Astrocyte of the hippocampus (primary cell): ENCODE measurements at regions not wholly inside any gene's neighbourhood (a gene's known extent, or its start where the extent isn't known, plus 50 kb on each side); places are given as distances from the start of the nearest gene placed in this dataset.

ENCODE experiments used
- DNase-seq: peaks from one replicate; pipeline ENCODE4 v3.0.0; 2011; ENCODE audit warnings: low read depth, low spot score

DNA sequence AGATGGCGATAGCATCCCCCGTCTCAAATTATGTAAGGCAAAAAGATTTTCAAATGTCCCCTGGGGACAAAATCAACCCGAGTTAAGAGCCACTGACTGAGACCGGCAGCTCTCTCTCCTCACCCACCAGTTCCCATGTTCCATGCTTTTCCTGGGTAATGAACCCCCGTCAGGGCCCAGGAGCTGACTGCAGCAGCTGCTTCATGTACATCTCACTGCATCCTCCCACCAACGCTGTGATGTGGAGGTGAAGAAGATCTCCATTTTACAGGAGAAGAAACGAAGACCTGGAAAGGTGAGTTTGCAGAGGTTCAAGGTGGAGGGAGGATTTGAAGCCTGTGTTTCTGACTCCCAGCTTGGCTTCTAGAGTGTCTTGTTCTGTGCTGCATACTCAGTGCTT, 481.1 kb downstream of the MIAT start:
- DNase-seq = no peak

DNA sequence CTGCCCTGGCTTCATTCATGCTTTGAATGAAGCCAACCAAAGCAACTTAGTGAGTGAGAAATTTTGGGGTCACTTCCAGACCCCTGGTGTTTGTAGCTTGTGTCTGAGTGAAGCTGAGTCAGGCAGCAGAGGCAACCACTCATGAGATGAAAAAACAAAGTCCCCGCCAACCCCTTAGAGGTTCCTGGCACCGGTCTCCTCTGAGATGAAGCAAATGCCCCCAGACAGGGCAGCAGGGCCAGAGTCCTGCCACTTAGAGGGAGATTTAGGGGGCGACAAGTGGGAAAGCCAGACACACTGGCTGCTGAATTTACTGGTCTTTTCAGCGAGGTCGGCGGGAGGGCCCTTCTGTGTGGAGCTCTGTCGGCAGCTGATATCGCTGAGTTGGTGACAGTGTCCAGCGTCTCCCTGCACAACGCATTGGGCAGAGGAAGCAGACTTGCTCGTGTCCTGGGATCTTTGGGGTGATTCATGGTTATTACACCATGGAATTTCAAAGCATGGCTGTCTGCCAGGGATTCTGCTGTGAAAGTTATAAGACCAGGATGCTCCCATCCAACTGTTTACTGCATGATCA, 482.6 kb downstream of the MIAT start:
- DNase-seq = peak; percentile 82

DNA sequence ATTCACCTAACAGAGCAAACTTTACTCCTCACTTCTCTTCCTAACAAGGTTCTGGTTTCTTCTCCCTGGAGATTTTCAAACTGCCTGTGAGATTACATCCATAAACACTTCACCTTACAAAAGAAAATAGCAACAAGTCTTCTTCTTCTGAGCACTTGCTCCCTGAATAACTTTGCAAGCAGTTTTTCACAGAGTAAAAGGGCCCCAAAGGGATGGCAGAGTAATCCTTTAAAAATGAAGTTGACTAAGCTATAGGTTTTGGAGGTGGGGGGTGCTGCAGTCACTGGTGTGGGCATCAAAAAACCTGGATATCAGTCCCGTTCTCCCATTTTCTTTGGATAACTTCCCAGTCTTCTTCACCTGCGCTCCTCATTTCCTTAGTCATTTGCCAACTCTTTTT, 484.9 kb downstream of the MIAT start:
- DNase-seq = no peak

DNA sequence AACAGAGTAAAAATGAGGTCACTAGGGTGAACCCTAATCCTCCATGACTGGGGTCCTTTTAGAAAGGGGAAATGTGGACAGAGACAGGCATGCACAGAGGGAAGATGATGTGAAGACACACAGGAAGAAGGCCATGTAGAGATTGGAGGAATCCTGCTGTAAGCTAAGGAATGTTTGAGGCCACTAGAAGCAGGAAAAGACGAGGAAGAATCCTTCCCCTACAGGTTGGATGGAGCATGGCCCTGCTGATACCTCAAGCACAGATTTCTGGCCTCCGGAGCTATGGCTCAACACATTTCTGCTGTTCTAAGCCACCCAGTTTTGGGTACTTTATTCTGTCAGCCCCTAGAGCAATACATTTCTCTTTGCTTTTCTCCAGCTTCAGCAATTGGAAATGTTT, 486.9 kb downstream of the MIAT start:
- no peak for DNase-seq

DNA sequence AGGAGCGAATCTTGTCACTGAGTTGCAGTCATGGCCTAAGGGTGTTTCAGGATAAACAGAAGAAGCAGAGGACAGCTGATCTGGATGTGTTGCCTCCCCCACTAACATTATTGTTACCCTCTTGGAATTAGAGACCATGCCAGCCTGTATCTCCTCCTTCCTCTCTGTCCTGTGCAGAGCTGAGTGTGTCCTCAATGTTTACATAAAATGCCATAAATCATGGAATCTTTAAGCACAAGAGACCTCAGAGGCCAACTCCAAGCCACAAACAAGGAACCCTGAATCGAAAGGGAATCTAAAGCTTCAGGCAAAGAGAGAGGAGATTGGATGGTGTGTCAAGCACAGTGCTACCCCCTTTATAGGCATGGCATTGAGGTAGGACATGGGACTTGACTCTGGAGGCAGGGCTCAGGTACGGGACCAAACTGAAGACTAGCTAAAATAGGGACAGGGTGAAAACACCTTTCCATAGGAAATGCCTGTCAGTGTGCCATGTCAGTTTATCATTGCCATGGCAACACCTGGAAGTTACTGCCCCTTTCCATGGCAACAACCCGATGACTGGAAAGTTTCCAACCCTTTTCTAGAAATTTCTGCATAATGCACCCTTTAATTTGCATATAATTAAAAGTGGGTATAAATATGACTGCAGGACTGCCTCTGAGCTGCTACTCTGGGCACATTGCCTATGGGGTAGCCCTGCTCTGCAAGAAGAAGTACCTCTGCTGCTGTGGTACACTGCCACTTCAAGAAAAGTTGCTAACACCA, 489.7 kb downstream of the MIAT start:
- no peak for DNase-seq

DNA sequence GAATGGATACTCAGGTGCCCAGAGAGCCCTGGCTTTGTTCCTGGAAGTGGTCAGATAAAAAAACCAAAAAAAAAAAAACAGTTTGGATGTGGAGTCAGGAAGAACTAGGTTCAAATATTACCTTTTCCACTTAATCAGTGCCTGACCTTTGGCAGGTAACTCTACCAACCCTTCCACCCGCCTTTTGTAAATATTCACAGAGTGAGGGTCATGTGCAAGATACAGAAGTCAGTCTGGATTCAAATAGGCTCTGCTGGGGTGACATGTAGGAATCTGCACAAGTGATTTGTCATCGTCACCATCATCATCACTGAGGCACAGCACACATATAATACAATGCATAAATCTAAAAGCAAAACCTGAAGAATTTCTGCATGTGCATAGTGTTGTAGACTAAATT, 490.7 kb downstream of the MIAT start:
- no peak for DNase-seq

DNA sequence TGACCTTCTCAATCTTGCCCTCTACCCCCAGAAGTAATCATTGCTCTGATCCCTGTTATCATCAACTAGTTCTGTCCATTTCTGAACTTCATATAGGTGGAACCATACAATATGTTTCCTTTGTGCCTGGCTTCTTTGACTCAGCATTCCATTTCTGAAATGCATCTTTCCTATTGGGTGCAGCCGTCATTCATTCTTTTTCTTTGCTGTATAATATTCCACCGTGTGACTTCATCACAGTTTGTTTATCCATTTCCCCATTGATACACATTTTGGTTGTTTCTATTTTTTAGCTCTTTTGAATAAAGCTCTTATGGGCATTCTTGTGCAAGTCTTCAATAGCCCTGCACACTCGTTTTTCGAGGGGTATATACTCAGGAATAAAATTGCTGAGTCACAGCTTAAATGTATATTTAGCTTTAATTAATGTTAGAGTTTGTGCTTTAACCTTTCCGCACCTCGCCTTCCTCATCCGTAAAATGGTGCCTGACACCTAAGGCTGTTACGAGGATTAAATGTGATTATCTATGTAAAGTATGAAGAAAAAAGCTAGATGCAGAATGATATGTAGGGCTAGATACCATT, 491.6 kb downstream of the MIAT start:
- DNase-seq = no peak

DNA sequence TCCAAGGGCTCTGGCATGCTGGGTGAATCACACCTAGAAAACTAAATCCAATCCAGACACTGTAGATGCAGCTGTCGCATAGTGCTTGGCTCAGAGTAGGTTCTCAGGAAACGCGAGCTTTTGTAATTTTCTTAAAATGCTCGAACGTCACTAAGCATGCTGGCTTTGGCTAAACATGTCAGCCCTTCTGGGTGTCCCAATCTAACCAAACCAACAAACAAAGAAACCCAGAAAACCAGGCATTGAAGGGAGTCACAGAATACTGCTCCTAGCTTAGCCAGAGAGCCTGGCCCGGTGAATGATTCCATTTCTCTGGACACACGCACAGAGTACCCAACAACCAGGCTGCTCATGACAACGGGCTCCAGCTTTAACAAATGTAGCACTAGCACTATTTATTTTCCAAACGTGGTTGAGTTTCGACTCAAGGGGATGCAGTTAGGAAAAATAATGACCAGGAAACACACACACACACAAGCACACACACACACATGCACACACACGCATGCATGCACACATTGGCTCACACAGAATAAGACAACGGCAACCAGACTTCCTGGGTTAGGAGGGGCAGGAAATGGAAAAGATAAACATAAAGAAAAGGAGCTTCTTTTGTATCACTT, 492.6 kb downstream of the MIAT start:
- DNase-seq = no peak

DNA sequence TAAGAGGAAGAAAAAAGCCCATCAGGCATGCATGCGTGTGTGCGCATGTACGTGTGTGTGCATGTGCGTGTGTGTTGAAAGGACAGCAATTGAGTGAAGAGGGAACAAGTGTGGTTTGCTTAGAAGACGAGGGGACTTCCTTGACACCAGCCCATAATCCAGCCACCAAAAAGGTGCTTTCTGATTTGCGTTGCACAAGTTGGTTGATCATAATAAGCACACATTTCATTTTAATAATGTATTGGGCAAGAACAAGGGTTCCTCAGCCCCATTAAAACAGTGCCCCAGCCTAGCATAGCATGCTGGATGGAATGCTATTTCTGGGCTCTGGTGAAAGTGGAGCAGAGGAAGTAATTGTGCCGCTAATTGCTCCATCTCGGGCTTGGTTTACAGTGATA, 493.2 kb downstream of the MIAT start:
- DNase-seq = no peak

DNA sequence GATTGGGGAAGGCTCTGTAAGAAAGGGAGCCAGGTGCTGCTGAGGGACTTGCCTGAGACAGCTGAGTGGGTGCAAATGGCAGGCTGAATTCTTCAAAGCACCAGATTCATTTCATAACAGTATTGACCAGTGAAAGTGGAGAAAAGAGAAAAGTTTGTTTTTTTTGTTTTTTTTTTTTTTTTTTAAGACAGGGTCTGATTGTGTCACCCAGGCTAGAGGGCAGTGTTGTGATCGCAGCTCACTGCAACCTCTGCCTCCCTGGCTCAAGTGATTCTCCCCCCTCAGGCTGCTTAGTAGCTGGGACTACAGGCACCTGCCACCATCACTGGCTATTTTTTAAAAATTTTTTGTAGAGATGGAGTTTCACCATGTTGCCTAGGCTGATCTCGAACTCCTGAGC, 494.0 kb downstream of the MIAT start:
- no peak for DNase-seq

DNA sequence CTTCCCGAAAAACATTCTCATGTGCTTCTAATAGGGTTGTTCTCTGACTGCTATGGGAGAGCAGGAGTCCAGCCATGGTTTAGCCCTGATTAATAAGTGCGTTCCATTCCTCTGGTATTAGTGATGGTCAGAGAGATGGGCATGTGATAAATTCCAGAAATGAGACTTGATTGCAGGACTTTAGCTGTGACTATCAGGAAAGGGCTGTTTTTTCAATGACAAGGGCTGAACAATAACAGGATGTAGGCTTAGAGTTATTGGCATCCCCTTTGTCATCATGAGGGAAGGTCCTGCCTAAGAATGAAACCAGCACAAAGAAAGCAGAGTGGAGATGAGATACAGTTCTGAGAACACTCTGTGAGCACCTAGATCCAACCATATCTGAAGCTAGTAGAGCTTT, 494.6 kb downstream of the MIAT start:
- DNase-seq = no peak

DNA sequence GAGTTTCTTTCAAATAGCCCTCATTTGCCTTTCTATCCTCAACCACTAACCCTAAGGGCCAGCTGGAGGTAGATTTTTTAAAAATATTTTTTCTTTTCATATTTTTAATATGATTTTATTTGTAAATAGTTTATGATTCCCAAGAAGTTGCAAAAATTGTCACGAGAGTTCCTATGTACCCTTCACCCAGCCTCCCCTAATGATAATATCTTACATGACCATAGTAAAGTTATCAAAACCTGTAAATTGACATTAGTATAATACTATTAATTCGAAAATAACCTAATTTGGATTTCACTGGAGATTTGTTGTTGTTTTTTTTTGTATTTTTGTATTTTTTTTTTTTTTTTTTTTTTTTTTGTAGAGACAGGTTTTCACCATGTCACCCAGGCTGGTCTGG, 495.5 kb downstream of the MIAT start:
- no peak for DNase-seq

DNA sequence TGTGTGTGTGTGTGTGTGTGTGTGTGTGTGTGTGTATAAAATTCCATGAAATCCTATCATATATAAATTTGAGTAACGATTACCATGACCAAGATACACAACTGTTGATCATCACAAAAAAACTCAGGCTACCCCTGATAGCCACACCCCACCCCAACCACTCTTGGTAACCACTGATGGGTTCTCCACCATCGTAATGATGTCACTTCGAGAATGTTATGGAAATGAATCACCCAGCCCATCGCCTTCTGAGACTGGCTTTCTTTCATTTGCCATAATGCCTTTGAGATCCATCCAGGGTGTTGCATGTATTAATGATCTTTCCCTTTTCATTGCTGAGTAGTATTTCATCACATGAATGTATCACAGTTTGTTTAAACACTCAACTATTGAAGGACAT, 496.0 kb downstream of the MIAT start:
- no peak for DNase-seq

DNA sequence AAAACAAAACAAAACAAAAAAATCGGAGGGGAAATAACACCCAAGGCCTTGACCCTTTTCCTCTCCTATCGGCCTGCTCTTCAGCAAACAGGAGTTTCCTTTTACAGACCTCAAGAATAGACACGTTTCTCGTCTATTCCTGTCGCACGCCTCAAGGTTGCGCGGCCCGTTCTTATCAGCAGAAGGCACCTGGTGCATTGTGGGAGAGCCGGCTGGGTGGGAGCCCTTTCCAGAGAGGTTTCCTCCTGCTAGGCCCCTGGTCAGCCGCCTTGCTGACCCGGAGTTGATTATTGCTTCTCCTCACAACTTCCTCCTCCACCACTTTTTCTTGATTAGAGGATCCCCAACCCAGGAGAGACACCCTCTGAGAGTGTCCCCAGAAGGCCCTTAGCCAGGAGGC, 497.3 kb downstream of the MIAT start:
- no peak for DNase-seq

DNA sequence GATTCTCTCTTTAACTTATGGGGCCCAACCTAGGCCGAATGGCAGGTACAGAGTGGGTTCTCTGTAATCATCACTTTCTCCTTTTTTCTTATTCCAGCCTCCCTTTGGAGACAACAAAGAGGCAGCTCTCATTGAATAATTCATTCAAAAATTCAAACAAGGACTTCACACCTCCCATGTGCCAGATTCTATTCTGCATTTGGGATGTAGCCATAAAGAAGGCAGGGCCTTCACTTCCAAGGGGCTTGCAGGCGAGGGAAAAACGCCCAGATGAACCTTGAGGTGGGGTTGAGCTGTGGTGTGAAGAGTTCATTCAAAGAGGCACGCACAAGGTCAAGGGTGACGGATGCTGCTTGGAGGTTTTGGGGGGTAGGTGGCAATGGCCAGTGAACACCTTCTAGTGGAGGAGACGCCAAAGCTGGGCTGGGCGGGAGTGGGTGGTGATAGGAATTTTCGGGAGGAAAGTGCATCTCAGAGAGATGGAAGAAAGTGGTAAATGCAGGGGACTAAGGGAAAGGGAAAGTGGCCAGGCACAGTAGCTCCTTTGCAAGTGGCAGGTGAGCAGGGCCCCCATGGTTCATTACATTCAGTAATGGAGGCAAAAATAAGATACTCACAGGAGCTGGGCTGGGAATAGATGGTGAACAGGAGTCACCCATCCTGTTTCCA, 499.6 kb downstream of the MIAT start:
- no peak for DNase-seq

DNA sequence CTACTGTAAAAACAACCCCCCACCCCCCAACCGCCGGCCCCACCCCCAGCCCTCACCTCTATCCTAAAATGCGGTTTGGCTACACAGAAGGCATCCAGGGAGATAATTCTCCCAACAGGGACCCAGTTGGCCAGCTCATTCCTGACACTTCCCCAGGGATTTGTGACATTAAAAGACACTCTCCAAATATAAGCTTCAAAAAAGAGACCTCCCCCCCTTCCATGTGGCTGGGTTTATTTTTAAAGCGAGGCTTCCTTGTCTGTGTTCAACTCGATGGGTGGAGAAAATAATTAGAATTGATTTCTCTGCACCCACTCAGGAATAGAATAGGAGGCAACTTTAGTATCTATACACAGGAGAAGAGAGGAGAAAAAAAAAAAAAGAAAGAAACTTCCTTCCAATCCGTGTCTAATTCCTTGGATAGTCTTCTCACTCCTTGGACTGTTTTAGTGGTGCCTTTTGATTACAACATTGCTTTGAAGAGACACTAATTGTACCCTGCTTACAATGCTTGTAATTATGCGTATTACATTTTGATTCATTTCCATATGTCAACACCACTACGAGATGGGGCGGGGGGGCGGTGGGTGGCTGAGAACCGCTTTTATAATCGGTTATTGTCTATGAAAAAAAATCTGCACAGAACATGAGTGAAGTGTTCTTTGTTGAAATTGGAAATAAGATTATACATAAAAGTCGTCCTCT, 500.4 kb downstream of the MIAT start:
- no peak for DNase-seq

DNA sequence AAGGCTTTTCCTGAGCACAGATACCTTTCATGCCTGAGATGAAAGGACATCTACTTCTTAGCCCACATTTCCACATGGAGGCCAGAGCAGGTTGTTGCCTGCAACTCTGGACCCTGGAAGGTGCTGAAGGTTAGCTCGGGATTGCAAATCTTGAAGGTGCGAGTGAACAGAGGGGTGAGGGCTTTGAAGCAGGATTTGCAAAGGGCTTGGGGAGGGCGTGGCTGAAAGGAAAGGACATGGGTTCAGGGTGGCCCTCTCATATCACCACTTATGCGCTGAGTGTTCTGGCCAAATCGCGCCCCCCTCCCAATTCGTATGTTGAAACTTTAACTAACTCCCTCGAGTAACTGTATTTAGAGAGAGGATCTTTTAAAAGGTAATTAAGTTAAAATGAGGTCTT, 501.6 kb downstream of the MIAT start:
- DNase-seq = no peak

DNA sequence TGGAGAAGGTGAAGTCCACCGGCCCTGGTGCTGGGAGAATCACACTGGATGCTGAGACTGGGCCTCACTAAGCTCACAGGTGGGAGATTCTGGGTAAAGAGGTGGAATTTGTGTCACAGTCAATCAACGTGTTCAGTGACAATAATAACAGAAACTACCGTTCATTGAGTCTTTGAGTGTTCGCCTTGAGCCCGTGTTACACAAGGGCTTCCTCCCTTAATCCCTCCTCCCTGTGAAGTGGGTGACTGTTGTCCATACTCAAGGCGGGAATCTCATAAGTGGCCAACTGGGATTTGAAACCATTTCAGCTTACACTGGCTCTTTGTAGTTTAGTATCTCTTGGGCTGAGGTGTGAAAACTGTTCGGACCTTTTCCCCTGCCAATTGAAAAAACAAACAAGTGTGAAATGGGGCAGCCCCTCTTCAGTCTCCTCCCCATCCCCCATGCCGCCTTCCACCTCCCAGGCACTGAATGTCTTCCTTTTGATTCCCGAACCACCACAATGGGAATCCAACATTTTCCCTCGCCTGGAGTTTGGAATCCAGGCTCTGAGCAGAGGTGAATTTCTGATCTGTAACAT, 502.4 kb downstream of the MIAT start:
- no peak for DNase-seq

DNA sequence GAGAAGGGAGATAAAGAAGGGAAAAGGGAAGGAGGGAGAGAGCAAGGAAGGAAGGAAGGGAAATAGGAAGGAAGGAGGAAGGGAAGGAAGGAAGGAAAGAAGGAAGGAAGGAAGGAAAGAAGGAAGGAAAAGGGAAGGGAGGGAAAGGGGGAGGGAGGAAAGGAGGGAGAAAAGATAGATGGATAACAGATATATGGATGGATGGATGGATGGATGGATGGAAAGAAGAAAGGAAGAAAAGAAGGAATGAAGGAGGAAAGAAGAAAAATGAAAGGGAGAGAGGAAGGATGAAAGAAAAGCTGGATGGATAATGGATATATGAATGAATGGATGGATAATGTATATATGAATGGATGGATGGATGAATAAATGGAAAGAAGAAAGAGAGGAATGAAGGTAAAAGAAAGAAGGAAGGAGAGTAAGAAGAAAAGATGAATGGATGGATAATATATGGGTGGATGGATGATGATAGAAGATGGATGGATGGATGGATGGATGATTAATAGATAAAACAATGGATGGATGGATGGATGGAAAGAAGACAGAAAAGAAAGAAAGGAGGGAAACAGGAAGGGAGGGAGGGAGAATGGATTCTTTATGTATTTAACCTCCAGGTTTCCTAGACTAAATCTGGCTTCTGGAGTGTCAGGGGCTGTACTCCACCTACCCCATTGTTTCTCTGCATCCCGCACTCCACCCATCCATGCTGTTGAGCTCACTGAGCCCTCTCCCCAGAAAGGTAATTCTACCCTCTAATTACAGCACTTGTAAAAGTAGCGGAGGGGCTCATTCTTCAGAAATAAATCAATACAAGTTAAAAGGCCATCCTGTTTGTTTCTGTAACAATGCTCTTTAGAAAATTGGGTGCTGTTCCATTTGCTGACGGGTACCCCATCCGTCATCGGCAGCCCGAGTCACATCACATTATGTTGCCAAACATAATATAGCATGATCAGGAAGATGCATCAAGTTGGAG, 506.1 kb downstream of the MIAT start:
- no peak for DNase-seq
